Ascending aorta (tissue), 2 donors: ENCODE measurements at regions not wholly inside any gene's neighbourhood (a gene's known extent, or its start where the extent isn't known, plus 50 kb on each side); places are given as distances from the start of the nearest gene placed in this dataset.

ENCODE experiments used
- DNase-seq, 2 donors: peaks; one replicate each; pipeline ENCODE4 v3.0.0-alpha.2; 2019; ENCODE audit warnings: low spot score in 2 of 2
- H3K27ac ChIP-seq, 2 donors: fragments of 200-600 bp; sonication (generic); one replicate each; pipeline ENCODE4 v1.5.1; 2016 to 2017; ENCODE audit warnings: mild to moderate bottlenecking in 1 of 2
- H3K27me3 ChIP-seq: fragments of 200-600 bp; sonication (generic); one replicate; pipeline ENCODE4 v1.5.1; 2017
- H3K36me3 ChIP-seq, 2 donors: fragments of 200-600 bp; sonication (generic); one replicate each; pipeline ENCODE4 v1.5.1; 2016
- H3K4me1 ChIP-seq, 2 donors: fragments of 200-600 bp; sonication (generic); one replicate each; pipeline ENCODE4 v1.5.1; 2016 to 2017; ENCODE audit warnings: mild to moderate bottlenecking in 1 of 2
- H3K4me3 ChIP-seq, 2 donors: fragments of 200-600 bp; sonication (generic); one replicate each; pipeline ENCODE4 v1.5.1; 2016 to 2017; ENCODE audit warnings: mild to moderate bottlenecking in 1 of 2
- H3K9me3 ChIP-seq, 2 donors: fragments of 200-600 bp; sonication (generic); one replicate each; pipeline ENCODE4 v1.5.1; 2016
- CTCF ChIP-seq, 3 experiments: fragments of 200-600 bp in 2 of 3; fragments of 450-650 bp in 1 of 3; sonication (generic) in 2 of 3; IDR thresholded peaks; one replicate each; pipeline ENCODE4 v1.5.1; 2016 to 2019; ENCODE audit warnings: antibody characterized with exemption in 3 of 3, mild to moderate bottlenecking in 1 of 3, moderate library complexity in 1 of 3
- intact Hi-C: fragments of 100-400 bp; cut with DNase I; formaldehyde crosslinking; loops from one replicate; pipeline ENCODE4 v1.15.1; 2023

GRCh38 chr2:21244161-21244560 is 120.4 kb downstream of the TDRD15 start:
- TF ChIP-seq CTCF (IDR thresholded peaks at IDR 0.05): no peak
- intact Hi-C loops: no loop called here
- H3K4me1 ChIP-seq: no peaks in the 10 kb centered on the region
- DNase-seq: no peak
- no peaks in the 10 kb centered on the region for H3K9me3 ChIP-seq
- no peaks in the 10 kb centered on the region for H3K36me3 ChIP-seq
- H3K27me3 ChIP-seq: no peaks in the 10 kb centered on the region
- no peak overlapping the region for H3K27ac ChIP-seq
- no peak overlapping the region for H3K4me3 ChIP-seq

GRCh38 chr2:21245565-21245964 is 121.8 kb downstream of the TDRD15 start:
- intact Hi-C loops: no loop called here
- H3K27ac ChIP-seq: no peak overlapping the region
- no peaks in the 10 kb centered on the region for H3K9me3 ChIP-seq
- H3K27me3 ChIP-seq: no peaks in the 10 kb centered on the region
- TF ChIP-seq CTCF (IDR thresholded peaks at IDR 0.05): no peak
- no peak overlapping the region for H3K4me3 ChIP-seq
- no peaks in the 10 kb centered on the region for H3K4me1 ChIP-seq
- no peak for DNase-seq
- H3K36me3 ChIP-seq: no peaks in the 10 kb centered on the region

GRCh38 chr2:21249367-21249766 is 125.6 kb downstream of the TDRD15 start:
- no peaks in the 10 kb centered on the region for H3K27me3 ChIP-seq
- no peak overlapping the region for H3K4me3 ChIP-seq
- DNase-seq: no peak
- H3K4me1 ChIP-seq: no peaks in the 10 kb centered on the region
- H3K9me3 ChIP-seq: no peaks in the 10 kb centered on the region
- no peaks in the 10 kb centered on the region for H3K36me3 ChIP-seq
- TF ChIP-seq CTCF (IDR thresholded peaks at IDR 0.05): no peak
- no peak overlapping the region for H3K27ac ChIP-seq
- intact Hi-C loops: no loop called here

- intact Hi-C loops: no loop called here
- Histone ChIP-seq H3K9me3 (no peaks in the 10 kb centered on the region), H3K4me1 (no peaks in the 10 kb centered on the region), H3K36me3 (no peaks in the 10 kb centered on the region), H3K27ac (no peak overlapping the region), H3K27me3 (no peaks in the 10 kb centered on the region), H3K4me3 (no peak overlapping the region)
- no peak for TF ChIP-seq CTCF (IDR thresholded peaks at IDR 0.05)
- DNase-seq: no peak
These were observed 126.9 kb downstream of the TDRD15 start for GRCh38 chr2:21250673-21251072.

GRCh38 chr2:21251216-21251980 is 127.6 kb downstream of the TDRD15 start:
- Histone ChIP-seq H3K9me3 (no peaks in the 10 kb centered on the region), H3K4me1 (no peaks in the 10 kb centered on the region), H3K27me3 (no peaks in the 10 kb centered on the region), H3K36me3 (no peaks in the 10 kb centered on the region), H3K27ac (no peak overlapping the region), H3K4me3 (no peak overlapping the region)
- no peak for TF ChIP-seq CTCF (IDR thresholded peaks at IDR 0.05)
- no peak for DNase-seq
- intact Hi-C loops: no loop called here
